Endothelial cell of umbilical vein (primary cell): ENCODE measurements at regions not wholly inside any gene's neighbourhood (a gene's known extent, or its start where the extent isn't known, plus 50 kb on each side); places are given as distances from the start of the nearest gene placed in this dataset.

Source experiments
- BruUV-seq: library from RNA; stranded (reverse); fragments of 400-500 nt; replicated peaks from 2 replicates; lab custom pipeline; 2021; lab: Mats Ljungman, UMichigan
- CTCF ChIA-PET: fragments of 300-600, 350-600 bp; sonication (Branson Sonifier 250); formaldehyde crosslinking; loops from one replicate; lab custom pipeline; 2021; ENCODE audit warnings: antibody characterized with exemption, inconsistent platforms; lab: Charles Lee
- POLR2A ChIA-PET: fragments of 300-600, 350-600 bp; sonication (Branson Sonifier 250); formaldehyde crosslinking; loops from one replicate; lab custom pipeline; 2021; ENCODE audit warnings: antibody characterized with exemption, inconsistent platforms; lab: Charles Lee
- DNase-seq: peaks from one replicate; pipeline ENCODE4 v3.0.0-alpha.2; 2011; ENCODE audit warnings: low read depth, low spot score
- FAIRE-seq: peaks from 2 replicates; lab custom pipeline; 2011; peaks lifted over from hg19 to GRCh38; lab: Jason Lieb, UNC
- H2AFZ ChIP-seq: 2 replicates; pipeline ENCODE4 v1.6.0; 2012; ENCODE audit warnings: low read depth, low read length, control low read depth, inconsistent platforms
- H3K27ac ChIP-seq: 2 replicates; pipeline ENCODE4 v1.5.1; 2011; ENCODE audit warnings: low read depth, mild to moderate bottlenecking, control low read depth, low read length, moderate library complexity; ENCODE audit not compliant: insufficient read depth
- H3K27me3 ChIP-seq, 2 experiments: 2 replicates each; pipeline versions ENCODE4 v1.6.0 to v1.6.1; 2011; ENCODE audit warnings: low read length in 2 of 2, mixed read lengths in 1 of 2; ENCODE audit not compliant: control insufficient read depth in 2 of 2, insufficient read depth in 2 of 2
- H3K36me3 ChIP-seq, 2 experiments: 2 replicates in 1 of 2; 3 replicates in 1 of 2; pipeline ENCODE4 v1.5.1; 2011; ENCODE audit warnings: low read length in 2 of 2, mild to moderate bottlenecking in 1 of 2, moderate library complexity in 1 of 2; ENCODE audit not compliant: control insufficient read depth in 2 of 2, insufficient read depth in 2 of 2; ENCODE audit errors: extremely low read depth in 1 of 2
- H3K4me1 ChIP-seq: 3 replicates; pipeline ENCODE4 v1.5.1; 2011; ENCODE audit warnings: mild to moderate bottlenecking, low read length; ENCODE audit not compliant: control insufficient read depth, insufficient read depth; ENCODE audit errors: extremely low read depth
- H3K4me2 ChIP-seq: 2 replicates; pipeline ENCODE4 v1.6.1; 2011; ENCODE audit warnings: low read length, control low read depth, mixed read lengths; ENCODE audit not compliant: insufficient read depth
- H3K4me3 ChIP-seq, 3 experiments: fragments of 200-600 bp in 1 of 3; sonication (generic), shearing (Covaris generic) in 1 of 3; replicated peaks in 1 of 3; 2 replicates each; pipeline ENCODE4 v1.5.1; 2011 to 2016; ENCODE audit warnings: control low read depth in 3 of 3, low read length in 3 of 3, mild to moderate bottlenecking in 2 of 3, inconsistent platforms in 1 of 3, low read depth in 1 of 3, moderate library complexity in 1 of 3; ENCODE audit not compliant: insufficient read depth in 1 of 3
- H3K79me2 ChIP-seq: 2 replicates; pipeline ENCODE4 v1.6.0; 2012; ENCODE audit warnings: low read length, inconsistent platforms; ENCODE audit not compliant: control insufficient read depth, insufficient read depth
- H3K9ac ChIP-seq: replicated peaks from 2 replicates; pipeline ENCODE3; 2011; ENCODE audit warnings: low read length, control low read depth; ENCODE audit not compliant: insufficient read depth; ENCODE audit errors: extremely low read depth
- H3K9me1 ChIP-seq: replicated peaks from 3 replicates; pipeline ENCODE4 v1.6.0; 2011; ENCODE audit warnings: mild to moderate bottlenecking, low read length; ENCODE audit not compliant: control insufficient read depth, insufficient read depth; ENCODE audit errors: extremely low read depth
- H3K9me3 ChIP-seq: replicated peaks from 2 replicates; pipeline ENCODE4 v1.5.1; 2012; ENCODE audit warnings: low read length, inconsistent platforms; ENCODE audit not compliant: control insufficient read depth, insufficient read depth
- H4K20me1 ChIP-seq: replicated peaks from 2 replicates; pipeline ENCODE3; 2011; ENCODE audit warnings: mild to moderate bottlenecking, low read length; ENCODE audit not compliant: control insufficient read depth, insufficient read depth; ENCODE audit errors: extremely low read depth
- EZH2 ChIP-seq: IDR thresholded peaks from 2 replicates; pipeline ENCODE4 v1.6.1; 2012; ENCODE audit warnings: borderline replicate concordance, low read depth, mild to moderate bottlenecking, moderate library complexity, low read length, inconsistent platforms; ENCODE audit not compliant: severe bottlenecking
- FOS ChIP-seq: IDR thresholded peaks from 2 replicates; pipeline ENCODE4 v1.6.1; 2011; ENCODE audit warnings: mild to moderate bottlenecking, low read length, moderate library complexity, borderline replicate concordance; ENCODE audit not compliant: insufficient read depth
- GATA2 ChIP-seq: IDR thresholded peaks from 2 replicates; pipeline ENCODE4 v1.7.0; 2011; ENCODE audit warnings: low read depth, mild to moderate bottlenecking, moderate library complexity, mixed read lengths, low read length; ENCODE audit not compliant: insufficient read length, insufficient read depth
- JUN ChIP-seq: IDR thresholded peaks from 2 replicates; pipeline ENCODE4 v1.6.1; 2011; ENCODE audit warnings: borderline replicate concordance, low read depth; ENCODE audit not compliant: insufficient read length, insufficient read depth
- MYC ChIP-seq: IDR thresholded peaks from one replicate; pipeline ENCODE4 v1.6.1; 2011; ENCODE audit warnings: mild to moderate bottlenecking, low read depth, low read length
- POLR2A ChIP-seq: IDR thresholded peaks from 2 replicates; pipeline ENCODE4 v1.6.1; 2012; ENCODE audit warnings: low read depth, mild to moderate bottlenecking, control low read depth, low read length
- POLR2AphosphoS5 ChIP-seq: IDR thresholded peaks from 2 replicates; pipeline ENCODE4 v1.6.1; 2012; ENCODE audit warnings: low read depth, mild to moderate bottlenecking, control low read depth, low read length, moderate library complexity; ENCODE audit not compliant: insufficient read depth
- dilution Hi-C: fragments of 300-500 bp; cut with MboI; formaldehyde crosslinking; loops from one replicate; pipeline ENCODE4 v1.15.0; 2019; ENCODE audit warnings: low sequenced_read_pairs; ENCODE audit not compliant: extremely low pct_ligation_motif_present
- intact Hi-C: fragments of 100-400 bp; cut with micrococcal nuclease; formaldehyde crosslinking; loops from one replicate; pipeline ENCODE4 v1.10.0; 2022
- TF ChIP-seq, protein P1 (sequence below): IDR thresholded peaks from 2 replicates; pipeline ENCODE4 v1.6.1; 2011; ENCODE audit not compliant: insufficient read depth, insufficient read length
- TF ChIP-seq, protein P2 (sequence below), 2 donors: IDR thresholded peaks; 1 replicate in 1 of 2; 2 replicates in 1 of 2; pipeline ENCODE4 v1.5.1; 2011; ENCODE audit warnings: low read length in 2 of 2, mild to moderate bottlenecking in 2 of 2, moderate library complexity in 2 of 2, control low read depth in 1 of 2, inconsistent platforms in 1 of 2, low read depth in 1 of 2; ENCODE audit not compliant: insufficient read depth in 1 of 2; ENCODE audit errors: extremely low read depth in 1 of 2

DNA sequence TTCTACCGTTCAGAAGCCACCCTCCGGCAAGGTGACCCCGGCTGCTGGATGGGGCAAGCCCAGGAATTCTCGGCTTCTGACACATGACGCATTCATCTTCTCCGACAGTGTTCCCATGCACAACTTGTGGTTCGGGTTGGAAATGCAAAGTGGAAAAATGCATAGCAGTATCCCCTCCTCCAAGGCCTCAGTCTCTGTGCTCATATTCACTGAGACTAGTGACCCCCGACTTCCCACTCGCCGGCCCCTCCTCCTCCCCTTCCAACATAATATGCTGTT lies 70.0 kb upstream of the NTM start:
- CTCF ChIA-PET, result no interaction called here
- POLR2A ChIA-PET, result no interaction called here
- Histone ChIP-seq H3K27ac (no peak overlapping the region), H3K27me3 (no peaks in the 10 kb centered on the region), H3K4me2 (no peak overlapping the region), H3K9me3 (peaks cover 4% of the 10 kb centered on the region), H4K20me1 (no peaks in the 10 kb centered on the region), H2AFZ (no peak overlapping the region), H3K9me1 (no peaks in the 10 kb centered on the region), H3K9ac (no peak overlapping the region), H3K79me2 (no peaks in the 10 kb centered on the region), H3K4me3 (no peak overlapping the region), H3K4me1 (no peaks in the 10 kb centered on the region), H3K36me3 (no peaks in the 10 kb centered on the region)
- DNase-seq (no peak), FAIRE-seq (no peak)
- dilution Hi-C loops, result no loop called here
- no TSS peak for BruUV-seq
- intact Hi-C loops, result no loop called here
- no peak for TF ChIP-seq POLR2A
- TF ChIP-seq, protein P1, sequence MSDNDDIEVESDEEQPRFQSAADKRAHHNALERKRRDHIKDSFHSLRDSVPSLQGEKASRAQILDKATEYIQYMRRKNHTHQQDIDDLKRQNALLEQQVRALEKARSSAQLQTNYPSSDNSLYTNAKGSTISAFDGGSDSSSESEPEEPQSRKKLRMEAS, result no peak
- no peak for TF ChIP-seq MYC
- no peak for TF ChIP-seq FOS
- no peak for TF ChIP-seq JUN
- TF ChIP-seq EZH2, result no peak
- TF ChIP-seq, protein P2, sequence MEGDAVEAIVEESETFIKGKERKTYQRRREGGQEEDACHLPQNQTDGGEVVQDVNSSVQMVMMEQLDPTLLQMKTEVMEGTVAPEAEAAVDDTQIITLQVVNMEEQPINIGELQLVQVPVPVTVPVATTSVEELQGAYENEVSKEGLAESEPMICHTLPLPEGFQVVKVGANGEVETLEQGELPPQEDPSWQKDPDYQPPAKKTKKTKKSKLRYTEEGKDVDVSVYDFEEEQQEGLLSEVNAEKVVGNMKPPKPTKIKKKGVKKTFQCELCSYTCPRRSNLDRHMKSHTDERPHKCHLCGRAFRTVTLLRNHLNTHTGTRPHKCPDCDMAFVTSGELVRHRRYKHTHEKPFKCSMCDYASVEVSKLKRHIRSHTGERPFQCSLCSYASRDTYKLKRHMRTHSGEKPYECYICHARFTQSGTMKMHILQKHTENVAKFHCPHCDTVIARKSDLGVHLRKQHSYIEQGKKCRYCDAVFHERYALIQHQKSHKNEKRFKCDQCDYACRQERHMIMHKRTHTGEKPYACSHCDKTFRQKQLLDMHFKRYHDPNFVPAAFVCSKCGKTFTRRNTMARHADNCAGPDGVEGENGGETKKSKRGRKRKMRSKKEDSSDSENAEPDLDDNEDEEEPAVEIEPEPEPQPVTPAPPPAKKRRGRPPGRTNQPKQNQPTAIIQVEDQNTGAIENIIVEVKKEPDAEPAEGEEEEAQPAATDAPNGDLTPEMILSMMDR (IDR thresholded peaks at IDR 0.05; ENCODE audit: extremely low read depth in 1 of 2, insufficient read depth in 1 of 2, low read depth in 1 of 2, low read length in 2 of 2), result no peak

DNA sequence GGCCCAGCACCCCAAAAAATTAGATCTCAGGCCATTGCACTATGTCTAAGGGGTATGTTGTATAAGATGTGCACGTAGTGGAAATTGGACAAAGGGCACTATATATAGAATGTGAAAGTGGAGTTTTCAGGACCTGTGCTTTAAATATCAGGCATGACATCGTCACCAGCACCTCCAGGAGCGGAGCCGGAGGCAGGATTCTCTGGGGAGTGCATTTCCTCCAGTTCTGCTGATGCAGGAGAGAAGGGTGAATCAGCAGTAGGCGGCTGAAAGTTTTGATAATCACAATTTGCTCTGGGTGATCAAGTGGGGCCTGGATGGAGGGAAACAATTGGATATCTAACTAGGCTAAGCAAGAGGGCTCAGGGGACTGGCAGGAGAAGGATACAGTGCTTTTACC lies 69.1 kb upstream of the NTM start:
- no peak overlapping the region for H3K9ac ChIP-seq
- no peak for FAIRE-seq
- POLR2A ChIA-PET, result interaction anchor here (0.7 kb wide), 1 partner anchor 19 kb away, joined by 3 read pairs; no protein-coding TSS in a partner anchor

More for the DNA sequence above, 69.1 kb upstream of the NTM start:
- Histone ChIP-seq H4K20me1 (no peaks in the 10 kb centered on the region), H3K27me3 (no peaks in the 10 kb centered on the region), H3K36me3 (no peaks in the 10 kb centered on the region), H3K4me1 (no peaks in the 10 kb centered on the region), H3K79me2 (no peaks in the 10 kb centered on the region), H2AFZ (no peak overlapping the region), H3K9me3 (peaks cover 3% of the 10 kb centered on the region), H3K4me3 (no peak overlapping the region), H3K27ac (no peak overlapping the region), H3K4me2 (no peak overlapping the region), H3K9me1 (no peaks in the 10 kb centered on the region)
- CTCF ChIA-PET, result no interaction called here
- no peak for DNase-seq
- intact Hi-C loops, result no loop called here
- TF ChIP-seq EZH2 (no peak), JUN (no peak), FOS (no peak), POLR2AphosphoS5 (no peak), POLR2A (no peak), GATA2 (no peak), MYC (no peak)
- TF ChIP-seq, protein P2 (IDR thresholded peaks at IDR 0.05; ENCODE audit: extremely low read depth in 1 of 2, insufficient read depth in 1 of 2, low read depth in 1 of 2, low read length in 2 of 2), result no peak
- TF ChIP-seq, protein P1, result no peak
- dilution Hi-C loops, result no loop called here
- BruUV-seq, result no TSS peak
